ENCODE measurements at regions not wholly inside any gene's neighbourhood (a gene's known extent, or its start where the extent isn't known, plus 50 kb on each side); places are given as distances from the start of the nearest gene placed in this dataset.

GRCh38 chrX:145623453-145623852 is 194.2 kb upstream of the SLITRK2 start:
- H3K36me3 ChIP-seq (ENCODE audit: control insufficient read depth, insufficient read depth, low read length), result no peaks in the 10 kb centered on the region
- no peaks in the 10 kb centered on the region for H3K27me3 ChIP-seq (ENCODE audit: control insufficient read depth, insufficient read depth, low read length)
- no peak overlapping the region for H3K4me3 ChIP-seq (ENCODE audit: low read depth, low read length)
- DNase-seq (ENCODE audit: low read depth), result no peak
- TF ChIP-seq, protein P1, sequence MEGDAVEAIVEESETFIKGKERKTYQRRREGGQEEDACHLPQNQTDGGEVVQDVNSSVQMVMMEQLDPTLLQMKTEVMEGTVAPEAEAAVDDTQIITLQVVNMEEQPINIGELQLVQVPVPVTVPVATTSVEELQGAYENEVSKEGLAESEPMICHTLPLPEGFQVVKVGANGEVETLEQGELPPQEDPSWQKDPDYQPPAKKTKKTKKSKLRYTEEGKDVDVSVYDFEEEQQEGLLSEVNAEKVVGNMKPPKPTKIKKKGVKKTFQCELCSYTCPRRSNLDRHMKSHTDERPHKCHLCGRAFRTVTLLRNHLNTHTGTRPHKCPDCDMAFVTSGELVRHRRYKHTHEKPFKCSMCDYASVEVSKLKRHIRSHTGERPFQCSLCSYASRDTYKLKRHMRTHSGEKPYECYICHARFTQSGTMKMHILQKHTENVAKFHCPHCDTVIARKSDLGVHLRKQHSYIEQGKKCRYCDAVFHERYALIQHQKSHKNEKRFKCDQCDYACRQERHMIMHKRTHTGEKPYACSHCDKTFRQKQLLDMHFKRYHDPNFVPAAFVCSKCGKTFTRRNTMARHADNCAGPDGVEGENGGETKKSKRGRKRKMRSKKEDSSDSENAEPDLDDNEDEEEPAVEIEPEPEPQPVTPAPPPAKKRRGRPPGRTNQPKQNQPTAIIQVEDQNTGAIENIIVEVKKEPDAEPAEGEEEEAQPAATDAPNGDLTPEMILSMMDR (IDR thresholded peaks at IDR 0.05; ENCODE audit: insufficient read depth, low read depth, low read length), result no peak
- CTCF ChIA-PET, result no interaction called here
- POLR2A ChIA-PET, result no interaction called here

GRCh38 chrX:145630081-145630480 is 187.5 kb upstream of the SLITRK2 start:
- TF ChIP-seq, protein P1 (IDR thresholded peaks at IDR 0.05; ENCODE audit: insufficient read depth, low read depth, low read length), result no peak
- no peaks in the 10 kb centered on the region for H3K27me3 ChIP-seq (ENCODE audit: control insufficient read depth, insufficient read depth, low read length)
- no peaks in the 10 kb centered on the region for H3K36me3 ChIP-seq (ENCODE audit: control insufficient read depth, insufficient read depth, low read length)
- H3K4me3 ChIP-seq (ENCODE audit: low read depth, low read length), result no peak overlapping the region
- CTCF ChIA-PET, result no interaction called here
- no peak for DNase-seq (ENCODE audit: low read depth)
- POLR2A ChIA-PET, result no interaction called here

- no peak overlapping the region for H3K4me3 ChIP-seq (ENCODE audit: low read depth, low read length)
- ChIA-PET CTCF (interaction anchor here (0.5 kb wide), 1 partner anchor 391 kb away, joined by 3 read pairs; no protein-coding TSS in a partner anchor), POLR2A (no interaction called here)
- DNase-seq (ENCODE audit: low read depth), result no peak
- no peaks in the 10 kb centered on the region for H3K36me3 ChIP-seq (ENCODE audit: control insufficient read depth, insufficient read depth, low read length)
- H3K27me3 ChIP-seq (ENCODE audit: control insufficient read depth, insufficient read depth, low read length), result no peaks in the 10 kb centered on the region
- TF ChIP-seq, protein P1 (IDR thresholded peaks at IDR 0.05; ENCODE audit: insufficient read depth, low read depth, low read length), result no peak
Measured at GRCh38 chrX:145630806-145631435, 186.7 kb upstream of the SLITRK2 start.

DNA sequence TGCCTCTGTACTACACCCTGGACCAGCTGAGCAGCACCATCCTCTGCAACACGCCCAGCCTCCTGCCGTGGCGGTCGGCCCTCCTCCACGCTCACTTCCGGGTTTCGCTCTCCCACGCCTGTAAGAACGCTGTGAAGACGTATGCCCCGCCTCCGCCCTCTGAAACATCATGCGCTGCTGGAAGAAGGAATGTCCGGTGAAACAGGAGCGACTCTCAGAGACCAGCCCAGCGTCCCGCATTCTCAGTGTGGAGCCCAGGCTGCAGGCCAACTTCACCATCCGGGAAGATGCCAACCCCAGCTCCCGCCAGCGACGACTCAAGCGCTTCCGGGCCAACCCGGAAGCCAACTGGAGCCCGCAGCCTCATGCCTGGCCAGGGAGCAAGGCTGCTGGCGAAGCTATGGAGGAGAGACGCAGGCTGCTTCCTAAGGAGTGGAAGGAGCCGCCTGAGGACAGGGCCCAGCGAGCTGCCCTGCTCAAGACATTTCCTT is 186.1 kb upstream of the SLITRK2 start:
- POLR2A ChIA-PET, result no interaction called here
- CTCF ChIA-PET, result no interaction called here
- H3K27me3 ChIP-seq (ENCODE audit: control insufficient read depth, insufficient read depth, low read length), result no peaks in the 10 kb centered on the region
- TF ChIP-seq, protein P1 (IDR thresholded peaks at IDR 0.05; ENCODE audit: insufficient read depth, low read depth, low read length), result no peak
- no peak overlapping the region for H3K4me3 ChIP-seq (ENCODE audit: low read depth, low read length)
- no peak for DNase-seq (ENCODE audit: low read depth)
- H3K36me3 ChIP-seq (ENCODE audit: control insufficient read depth, insufficient read depth, low read length), result no peaks in the 10 kb centered on the region

DNA sequence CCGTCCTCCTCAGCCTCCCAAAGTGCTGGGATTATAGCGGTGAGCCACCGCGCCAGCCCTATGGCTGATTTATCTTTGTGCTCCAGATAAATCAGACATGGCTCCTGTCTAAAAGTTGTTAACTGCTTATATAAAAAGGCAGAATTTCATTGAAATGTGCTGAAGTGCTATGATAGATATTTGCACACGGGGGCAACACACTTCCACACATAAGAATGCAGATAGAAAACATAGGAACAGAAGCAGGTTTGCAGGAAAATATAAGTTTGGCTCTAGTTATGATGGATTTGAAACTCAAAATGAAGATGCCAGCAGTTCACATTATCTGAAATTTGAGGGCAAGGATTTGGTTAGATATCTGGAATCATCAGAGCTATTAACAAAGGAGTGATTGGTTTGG is 163.1 kb upstream of the SLITRK2 start:
- TF ChIP-seq, protein P1 (IDR thresholded peaks at IDR 0.05; ENCODE audit: insufficient read depth, low read depth, low read length), result no peak
- no peaks in the 10 kb centered on the region for H3K27me3 ChIP-seq (ENCODE audit: control insufficient read depth, insufficient read depth, low read length)
- no peak for DNase-seq (ENCODE audit: low read depth)
- CTCF ChIA-PET, result no interaction called here
- H3K36me3 ChIP-seq (ENCODE audit: control insufficient read depth, insufficient read depth, low read length), result no peaks in the 10 kb centered on the region
- POLR2A ChIA-PET, result no interaction called here
- H3K4me3 ChIP-seq (ENCODE audit: low read depth, low read length), result no peak overlapping the region
